ENCODE measurements at regions not wholly inside any gene's neighbourhood (a gene's known extent, or its start where the extent isn't known, plus 50 kb on each side); places are given as distances from the start of the nearest gene placed in this dataset.
"Not testable (repeated sequence)": the region's sequence is repeated elsewhere in the genome, so short reads cannot be mapped to it uniquely, and the experiment has no call there.

- ChIA-PET CTCF (interaction anchor here (1.3 kb wide), 1 partner anchor 51 kb away, joined by 3 read pairs; no protein-coding TSS in a partner anchor), POLR2A (no interaction called here)
- H3K4me3 ChIP-seq (ENCODE audit: low read depth, low read length): no peak overlapping the region
- H3K27me3 ChIP-seq (ENCODE audit: control insufficient read depth, insufficient read depth, low read length): no peaks in the 10 kb centered on the region
- H3K27ac ChIP-seq (ENCODE audit: low read depth, low read length): no peak overlapping the region
- TF ChIP-seq CTCF (IDR thresholded peaks at IDR 0.05; ENCODE audit: low read depth, low read length): no peak
- H3K9me3 ChIP-seq (ENCODE audit: control insufficient read depth, insufficient read depth, low read length): no peaks in the 10 kb centered on the region
- DNase-seq (ENCODE audit: low read depth, low spot score): no peak
These were observed 111.5 kb downstream of the FAM174A start for GRCh38 chr5:100646691-100647090.

- Histone ChIP-seq H3K4me3 (ENCODE audit: low read depth, low read length) (no peak overlapping the region), H3K27me3 (ENCODE audit: control insufficient read depth, insufficient read depth, low read length) (no peaks in the 10 kb centered on the region), H3K27ac (ENCODE audit: low read depth, low read length) (no peak overlapping the region), H3K9me3 (ENCODE audit: control insufficient read depth, insufficient read depth, low read length) (no peaks in the 10 kb centered on the region)
- ChIA-PET CTCF (interaction anchor here (1.3 kb wide), 1 partner anchor 50 kb away, joined by 3 read pairs; no protein-coding TSS in a partner anchor), POLR2A (no interaction called here)
- TF ChIP-seq CTCF (IDR thresholded peaks at IDR 0.05; ENCODE audit: low read depth, low read length): no peak
- no peak for DNase-seq (ENCODE audit: low read depth, low spot score)
These were observed 112.5 kb downstream of the FAM174A start for GRCh38 chr5:100647461-100648230.

- no peak for DNase-seq (ENCODE audit: low read depth, low spot score)
- ChIA-PET POLR2A (no interaction called here), CTCF (no interaction called here)
- H3K9me3 ChIP-seq (ENCODE audit: control insufficient read depth, insufficient read depth, low read length): 0 out of 2 replicates have a peak, but pooled peaks cover 2% of the 10 kb centered on the region
- H3K27ac ChIP-seq (ENCODE audit: low read depth, low read length): no peak overlapping the region
- no peak for TF ChIP-seq CTCF (IDR thresholded peaks at IDR 0.05; ENCODE audit: low read depth, low read length)
- H3K27me3 ChIP-seq (ENCODE audit: control insufficient read depth, insufficient read depth, low read length): no peaks in the 10 kb centered on the region
- no peak overlapping the region for H3K4me3 ChIP-seq (ENCODE audit: low read depth, low read length)
These were observed 119.7 kb downstream of the FAM174A start for GRCh38 chr5:100654895-100655294.

- H3K4me3 ChIP-seq (ENCODE audit: low read depth, low read length); POLR2A ChIA-PET; DNase-seq (ENCODE audit: low read depth, low spot score); H3K9me3 ChIP-seq (ENCODE audit: control insufficient read depth, insufficient read depth, low read length); CTCF ChIA-PET; H3K27ac ChIP-seq (ENCODE audit: low read depth, low read length); H3K27me3 ChIP-seq (ENCODE audit: control insufficient read depth, insufficient read depth, low read length): not testable (repeated sequence)
These were observed 121.6 kb downstream of the FAM174A start for GRCh38 chr5:100656771-100657170.

GRCh38 chr5:100659080-100659795, 124.1 kb downstream of the FAM174A start:
- H3K9me3 ChIP-seq (ENCODE audit: control insufficient read depth, insufficient read depth, low read length): 0 out of 2 replicates have a peak, but pooled peaks cover 2% of the 10 kb centered on the region
- POLR2A ChIA-PET: no interaction called here
- DNase-seq (ENCODE audit: low read depth, low spot score): no peak
- no peak for TF ChIP-seq CTCF (IDR thresholded peaks at IDR 0.05; ENCODE audit: low read depth, low read length)
- no peak overlapping the region for H3K27ac ChIP-seq (ENCODE audit: low read depth, low read length)
- CTCF ChIA-PET: no interaction called here
- no peaks in the 10 kb centered on the region for H3K27me3 ChIP-seq (ENCODE audit: control insufficient read depth, insufficient read depth, low read length)
- no peak overlapping the region for H3K4me3 ChIP-seq (ENCODE audit: low read depth, low read length)
